ENCODE measurements at regions not wholly inside any gene's neighbourhood (a gene's known extent, or its start where the extent isn't known, plus 50 kb on each side); places are given as distances from the start of the nearest gene placed in this dataset.
"Not testable (repeated sequence)": the region's sequence is repeated elsewhere in the genome, so short reads cannot be mapped to it uniquely, and the experiment has no call there.

- DNase-seq: no peak
Measured at GRCh38 chr14:94826774-94827173, 56.9 kb upstream of the GSC start.

- no peak for DNase-seq
Measured at GRCh38 chr14:94823556-94824341, 53.8 kb upstream of the GSC start.

GRCh38 chr14:94821705-94822104 is 51.8 kb upstream of the GSC start:
- no peak for DNase-seq

GRCh38 chr14:94820932-94821331 is 51.0 kb upstream of the GSC start:
- DNase-seq: not testable (repeated sequence)

Measured in NCI-H526 (cell line).